KMS-11 (cell line): ENCODE measurements at regions not wholly inside any gene's neighbourhood (a gene's known extent, or its start where the extent isn't known, plus 50 kb on each side); places are given as distances from the start of the nearest gene placed in this dataset.

ENCODE experiments used
- H2AFZ ChIP-seq: fragments of 200-600 bp; sonication (generic); 2 replicates; pipeline ENCODE4 v1.6.1; 2016; ENCODE audit warnings: antibody characterized with exemption, mixed run types, low read depth
- H3K27ac ChIP-seq: fragments of 200-600 bp; sonication (generic); 2 replicates; pipeline ENCODE4 v1.6.1; 2016; ENCODE audit warnings: mild to moderate bottlenecking, mixed run types
- H3K27me3 ChIP-seq: fragments of 200-600 bp; sonication (generic); 2 replicates; pipeline ENCODE4 v1.6.1; 2017; ENCODE audit warnings: mild to moderate bottlenecking, low read depth, mixed run types, moderate library complexity; ENCODE audit not compliant: insufficient read depth
- H3K36me3 ChIP-seq: fragments of 200-600 bp; sonication (generic); 2 replicates; pipeline ENCODE4 v1.6.1; 2017; ENCODE audit warnings: mild to moderate bottlenecking, mixed run types; ENCODE audit not compliant: insufficient read depth
- H3K4me1 ChIP-seq: fragments of 200-600 bp; sonication (generic); 2 replicates; pipeline ENCODE4 v1.6.1; 2016; ENCODE audit warnings: mild to moderate bottlenecking, low read depth, mixed run types; ENCODE audit not compliant: poor library complexity, severe bottlenecking
- H3K4me2 ChIP-seq: fragments of 200-600 bp; sonication (generic); 2 replicates; pipeline ENCODE4 v1.7.0; 2016; ENCODE audit warnings: mild to moderate bottlenecking, mixed run types
- H3K4me3 ChIP-seq: fragments of 200-600 bp; sonication (generic); IDR thresholded peaks from 2 replicates; pipeline ENCODE4 v1.6.1; 2017; ENCODE audit warnings: low read depth, low read length, mixed read lengths; ENCODE audit not compliant: insufficient read depth
- H3K79me2 ChIP-seq: fragments of 200-600 bp; sonication (generic); 2 replicates; pipeline ENCODE4 v1.6.1; 2016; ENCODE audit warnings: low read depth, mixed run types; ENCODE audit not compliant: insufficient read depth
- H3K9ac ChIP-seq: fragments of 200-600 bp; sonication (generic); 2 replicates; pipeline ENCODE4 v1.6.1; 2016; ENCODE audit warnings: mild to moderate bottlenecking, mixed run types
- H4K20me1 ChIP-seq: fragments of 200-600 bp; sonication (generic); 2 replicates; pipeline ENCODE4 v1.6.1; 2016; ENCODE audit warnings: mild to moderate bottlenecking, mixed run types; ENCODE audit not compliant: insufficient read depth
- TF ChIP-seq, protein P1 (sequence below): fragments of 200-600 bp; sonication (generic); conservative IDR thresholded peaks from 2 replicates; pipeline ENCODE4 v1.6.1; 2017; ENCODE audit warnings: low read depth, mild to moderate bottlenecking, antibody characterized with exemption, low read length, moderate library complexity, mixed read lengths

DNA sequence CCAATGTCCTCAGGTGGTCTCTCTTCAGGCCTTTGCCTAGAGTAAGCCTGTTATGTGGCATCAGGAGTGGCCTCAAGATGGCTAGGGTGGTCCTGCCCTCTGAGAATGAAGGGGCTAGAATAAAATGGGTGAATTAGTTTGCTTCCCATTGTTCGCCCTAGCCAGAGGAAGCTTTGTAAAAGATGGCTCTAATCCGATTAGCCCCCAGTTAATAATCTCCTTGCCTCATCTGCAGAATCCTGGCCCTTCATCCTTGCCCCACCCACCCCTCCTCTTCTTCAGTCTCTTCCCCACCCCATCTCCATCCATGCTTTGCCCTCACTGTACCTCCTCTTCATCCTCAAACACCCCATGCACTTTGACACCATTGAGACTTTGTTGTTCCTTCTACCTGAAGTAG, 57.4 kb upstream of the LGALSL start:
- Histone ChIP-seq H3K36me3 (no peaks in the 10 kb centered on the region), H3K79me2 (no peaks in the 10 kb centered on the region), H2AFZ (no peak overlapping the region), H3K4me2 (no peak overlapping the region), H4K20me1 (no peaks in the 10 kb centered on the region), H3K4me1 (no peaks in the 10 kb centered on the region), H3K27ac (no peak overlapping the region), H3K9ac (no peak overlapping the region), H3K4me3 (no peak overlapping the region), H3K27me3 (no peaks in the 10 kb centered on the region)
- TF ChIP-seq, protein P1, sequence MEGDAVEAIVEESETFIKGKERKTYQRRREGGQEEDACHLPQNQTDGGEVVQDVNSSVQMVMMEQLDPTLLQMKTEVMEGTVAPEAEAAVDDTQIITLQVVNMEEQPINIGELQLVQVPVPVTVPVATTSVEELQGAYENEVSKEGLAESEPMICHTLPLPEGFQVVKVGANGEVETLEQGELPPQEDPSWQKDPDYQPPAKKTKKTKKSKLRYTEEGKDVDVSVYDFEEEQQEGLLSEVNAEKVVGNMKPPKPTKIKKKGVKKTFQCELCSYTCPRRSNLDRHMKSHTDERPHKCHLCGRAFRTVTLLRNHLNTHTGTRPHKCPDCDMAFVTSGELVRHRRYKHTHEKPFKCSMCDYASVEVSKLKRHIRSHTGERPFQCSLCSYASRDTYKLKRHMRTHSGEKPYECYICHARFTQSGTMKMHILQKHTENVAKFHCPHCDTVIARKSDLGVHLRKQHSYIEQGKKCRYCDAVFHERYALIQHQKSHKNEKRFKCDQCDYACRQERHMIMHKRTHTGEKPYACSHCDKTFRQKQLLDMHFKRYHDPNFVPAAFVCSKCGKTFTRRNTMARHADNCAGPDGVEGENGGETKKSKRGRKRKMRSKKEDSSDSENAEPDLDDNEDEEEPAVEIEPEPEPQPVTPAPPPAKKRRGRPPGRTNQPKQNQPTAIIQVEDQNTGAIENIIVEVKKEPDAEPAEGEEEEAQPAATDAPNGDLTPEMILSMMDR, result no peak

DNA sequence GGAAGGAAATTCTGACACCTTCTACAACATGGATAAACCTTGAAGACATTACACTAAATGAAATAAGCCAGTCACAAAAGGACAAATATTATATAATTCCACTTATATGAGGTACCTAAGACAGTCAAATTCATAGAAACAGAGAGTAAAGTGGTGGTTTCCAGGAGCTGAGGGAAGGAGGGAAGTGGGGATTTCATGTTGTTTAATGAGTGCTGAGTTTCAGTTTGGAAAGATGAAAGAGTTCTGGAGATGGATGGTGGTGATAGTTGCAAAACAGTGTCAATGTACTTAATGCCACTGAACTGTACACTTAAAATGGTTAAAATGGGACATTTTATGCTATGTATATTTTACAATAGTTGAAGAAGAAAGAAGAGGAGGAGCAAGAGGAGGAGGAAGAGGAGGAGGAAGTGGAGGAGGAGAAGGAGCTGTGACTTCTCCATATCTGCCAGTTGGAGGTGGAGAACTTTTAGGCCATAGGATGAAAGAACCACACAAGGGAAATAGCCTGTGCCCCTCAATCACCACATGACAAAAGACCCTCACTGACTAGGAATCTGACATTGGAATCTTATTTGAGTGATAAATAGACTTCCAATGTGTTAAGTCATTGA, 55.3 kb upstream of the LGALSL start:
- Histone ChIP-seq H4K20me1 (no peaks in the 10 kb centered on the region), H3K4me1 (no peaks in the 10 kb centered on the region), H2AFZ (no peak overlapping the region), H3K36me3 (no peaks in the 10 kb centered on the region), H3K4me3 (no peak overlapping the region), H3K27me3 (no peaks in the 10 kb centered on the region), H3K79me2 (no peaks in the 10 kb centered on the region), H3K4me2 (no peak overlapping the region), H3K9ac (no peak overlapping the region), H3K27ac (no peak overlapping the region)
- TF ChIP-seq, protein P1, result no peak

DNA sequence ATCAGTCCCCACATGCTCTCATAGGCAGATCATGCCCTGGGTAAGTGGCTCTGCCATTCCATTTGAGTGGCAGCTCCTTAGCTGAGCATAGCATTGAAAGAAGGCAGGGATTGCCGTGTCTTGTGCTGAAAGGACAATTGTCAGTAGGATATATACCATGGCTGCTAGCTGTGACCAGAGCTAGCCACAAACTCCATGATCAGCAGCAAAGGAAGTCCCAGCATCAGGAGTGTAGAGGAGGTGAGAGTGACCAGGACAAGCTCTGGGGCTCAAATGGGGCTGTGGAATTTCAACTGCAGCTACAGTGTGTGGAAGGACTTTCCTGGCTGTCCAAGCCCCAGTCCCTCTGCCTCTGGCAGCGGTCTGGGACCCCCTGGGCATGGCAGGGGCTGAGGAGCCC, 54.4 kb upstream of the LGALSL start:
- H2AFZ ChIP-seq, result no peak overlapping the region

DNA sequence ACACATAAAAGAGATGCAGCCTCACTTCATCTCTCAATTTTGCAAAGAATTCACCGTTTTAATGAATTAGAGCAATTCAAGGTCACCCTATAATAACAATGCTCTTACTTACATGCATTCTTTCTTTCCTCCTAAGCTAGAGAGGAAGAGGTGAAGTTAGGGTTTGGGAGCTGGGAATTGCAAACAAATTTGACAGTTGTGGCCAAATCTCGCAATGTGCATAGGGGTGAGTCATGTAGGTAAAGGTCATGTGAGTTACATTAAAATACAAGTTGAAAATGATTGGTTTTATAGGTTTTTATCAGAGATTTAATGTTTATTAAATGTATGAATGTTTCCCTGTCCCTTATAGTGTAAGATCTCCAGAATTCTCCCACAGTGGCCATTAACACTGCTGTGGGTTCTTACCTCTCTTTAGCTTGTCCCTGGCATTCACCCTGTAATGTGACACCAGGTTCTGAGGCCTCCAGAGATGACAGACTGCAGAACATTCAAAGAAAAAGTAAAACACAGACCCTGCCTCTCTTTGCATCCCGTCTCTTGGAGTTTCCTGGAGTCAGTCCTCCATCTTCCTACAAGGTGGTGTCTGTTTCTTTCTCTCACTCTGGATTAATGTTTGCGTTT, 53.7 kb upstream of the LGALSL start:
- no peak overlapping the region for H3K4me3 ChIP-seq
- no peaks in the 10 kb centered on the region for H3K4me1 ChIP-seq
- no peak overlapping the region for H3K4me2 ChIP-seq
- TF ChIP-seq, protein P1, result no peak
- no peak overlapping the region for H3K27ac ChIP-seq
- no peak overlapping the region for H3K9ac ChIP-seq
- no peaks in the 10 kb centered on the region for H3K36me3 ChIP-seq
- H3K27me3 ChIP-seq, result no peaks in the 10 kb centered on the region
- H4K20me1 ChIP-seq, result no peaks in the 10 kb centered on the region
- H2AFZ ChIP-seq, result no peak overlapping the region
- no peaks in the 10 kb centered on the region for H3K79me2 ChIP-seq

More for the DNA sequence above, 54.4 kb upstream of the LGALSL start:
- no peak overlapping the region for H3K4me3 ChIP-seq
- no peak overlapping the region for H3K4me2 ChIP-seq
- H3K27ac ChIP-seq, result no peak overlapping the region
- no peaks in the 10 kb centered on the region for H3K79me2 ChIP-seq
- H3K36me3 ChIP-seq, result no peaks in the 10 kb centered on the region
- no peaks in the 10 kb centered on the region for H4K20me1 ChIP-seq
- H3K4me1 ChIP-seq, result no peaks in the 10 kb centered on the region
- no peaks in the 10 kb centered on the region for H3K27me3 ChIP-seq
- TF ChIP-seq, protein P1, result no peak
- no peak overlapping the region for H3K9ac ChIP-seq
